ENCODE measurements at regions not wholly inside any gene's neighbourhood (a gene's known extent, or its start where the extent isn't known, plus 50 kb on each side); places are given as distances from the start of the nearest gene placed in this dataset.
"Not testable (repeated sequence)": the region's sequence is repeated elsewhere in the genome, so short reads cannot be mapped to it uniquely, and the experiment has no call there.

DNA sequence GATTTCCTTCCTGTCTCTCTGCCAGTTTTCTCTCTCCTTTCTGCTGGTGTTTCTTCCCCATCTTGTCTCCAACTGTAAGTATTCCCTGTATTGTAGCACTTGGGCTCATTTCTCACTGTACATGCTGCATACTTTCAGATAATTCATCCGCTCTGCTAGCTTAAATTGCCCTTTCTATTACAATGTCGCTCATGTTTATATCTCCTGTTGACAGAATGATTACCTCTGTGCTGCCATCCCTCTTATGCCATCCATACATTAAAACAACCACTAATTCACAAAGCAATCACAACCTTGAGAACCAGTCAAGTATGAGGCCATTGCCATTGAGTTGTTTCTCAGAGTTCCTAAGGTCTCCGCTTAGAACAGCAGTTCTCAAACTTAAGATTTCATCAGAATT, 107.5 kb upstream of the SOX2 start:
- DNase-seq, result no peak

DNA sequence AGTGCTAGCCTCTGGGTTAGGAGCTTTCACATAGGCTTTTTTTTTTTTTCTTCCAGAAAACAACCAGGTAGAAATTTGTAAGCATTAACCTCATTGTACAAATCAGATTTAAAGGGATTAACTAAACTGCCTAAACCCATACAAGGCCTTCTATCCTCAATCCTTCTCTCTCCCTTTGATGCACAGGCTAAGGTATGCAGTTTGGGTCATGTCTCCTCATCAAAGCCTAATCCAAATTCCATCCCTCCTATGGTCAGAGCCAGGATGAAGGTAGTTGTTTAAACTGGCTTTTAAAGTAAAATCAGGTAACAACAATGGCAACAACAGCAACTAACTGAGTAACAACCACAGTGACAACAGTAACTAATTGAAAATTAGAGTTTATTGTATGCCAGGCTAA, 115.6 kb upstream of the SOX2 start:
- no peak for DNase-seq

DNA sequence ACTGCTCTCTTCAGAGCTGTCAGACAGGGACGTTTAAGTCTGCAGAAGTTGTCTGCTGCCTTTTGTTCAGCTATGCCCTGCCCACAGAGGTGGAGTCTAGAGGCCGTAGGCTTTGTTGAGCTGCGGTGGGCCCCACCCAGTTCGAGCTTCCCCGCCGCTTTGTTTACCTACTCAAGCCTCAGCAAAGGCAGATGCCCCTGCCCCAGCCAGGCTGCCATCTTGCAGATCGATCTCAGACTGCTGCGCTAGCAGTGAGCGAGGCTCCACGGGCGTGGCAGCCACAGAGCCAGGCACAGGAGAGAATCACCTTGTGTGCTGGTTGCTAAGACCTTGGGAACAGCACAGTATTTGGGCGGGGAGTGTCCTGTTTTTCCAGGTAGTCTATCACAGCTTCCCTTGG, 120.8 kb upstream of the SOX2 start:
- DNase-seq, result not testable (repeated sequence)

- no peak for DNase-seq
Observed at GRCh38 chr3:181582619-181583018, 129.1 kb upstream of the SOX2 start.

GRCh38 chr3:181581656-181582055, 130.1 kb upstream of the SOX2 start:
- no peak for DNase-seq

DNA sequence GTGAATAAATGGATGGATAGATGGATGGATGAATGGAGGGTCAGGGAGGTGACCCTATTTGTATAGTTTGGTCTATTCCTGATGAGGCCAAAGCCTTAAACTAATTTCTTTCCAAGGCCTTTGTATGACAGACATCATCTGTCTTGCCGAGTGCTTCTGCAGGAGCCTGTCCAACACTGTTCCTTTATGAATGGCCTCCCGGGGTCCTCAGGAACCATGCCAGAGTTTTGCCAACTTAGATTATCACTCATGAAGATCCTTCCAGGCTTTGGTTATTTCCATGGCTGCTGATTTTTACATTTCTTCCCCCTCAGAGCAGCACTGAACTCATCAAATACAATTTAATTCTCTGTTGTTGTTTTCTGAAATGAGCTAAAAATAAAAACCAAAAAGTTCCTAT, 133.0 kb upstream of the SOX2 start:
- no peak for DNase-seq

DNA sequence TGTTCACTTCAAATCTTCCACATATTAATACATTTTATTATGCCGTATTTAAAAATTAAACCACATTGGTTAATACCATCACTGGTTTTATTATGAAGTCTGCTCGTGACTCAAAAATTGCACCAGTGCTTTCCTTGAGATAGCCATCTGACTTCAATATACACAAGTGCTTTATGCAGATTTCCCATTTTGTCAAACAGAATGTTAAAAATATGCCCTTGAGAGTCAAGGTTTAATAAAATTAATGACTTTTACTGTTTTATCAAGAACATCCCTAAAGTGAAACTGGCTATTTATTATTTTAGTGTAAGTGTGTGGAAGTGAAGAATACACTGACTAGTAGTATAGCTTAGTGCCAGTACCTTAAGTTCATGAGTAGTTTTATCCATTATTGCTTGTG, 139.3 kb upstream of the SOX2 start:
- no peak for DNase-seq

- no peak for DNase-seq
Observed at GRCh38 chr3:181570472-181570871, 141.3 kb upstream of the SOX2 start.

DNA sequence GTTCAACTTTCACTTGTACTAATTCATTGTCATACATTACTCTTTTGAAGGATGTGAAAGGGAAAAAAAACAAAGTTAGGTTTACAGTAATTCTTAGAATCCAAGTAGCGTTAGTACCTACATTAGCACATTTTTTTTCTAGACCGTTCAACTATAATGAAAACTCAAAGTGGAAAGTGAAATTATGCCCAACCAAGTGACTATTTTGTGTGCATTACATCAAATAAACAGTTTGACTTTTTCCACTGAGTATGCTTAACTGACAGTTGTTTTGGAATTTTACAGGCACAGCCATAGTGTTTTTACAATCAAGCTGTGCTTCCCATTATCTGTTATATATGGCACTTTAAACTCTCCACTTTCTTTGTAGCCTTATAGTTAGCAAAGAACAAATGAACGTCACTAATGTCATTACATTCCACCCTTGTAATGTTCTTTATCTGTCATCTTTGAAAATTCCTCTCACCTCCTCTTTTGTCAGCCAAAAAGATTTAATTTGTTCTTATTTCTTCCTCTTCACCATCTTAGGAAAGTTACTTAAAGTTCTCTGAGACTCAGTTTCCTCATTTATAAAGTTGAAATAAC, 142.3 kb upstream of the SOX2 start:
- DNase-seq, result no peak

DNA sequence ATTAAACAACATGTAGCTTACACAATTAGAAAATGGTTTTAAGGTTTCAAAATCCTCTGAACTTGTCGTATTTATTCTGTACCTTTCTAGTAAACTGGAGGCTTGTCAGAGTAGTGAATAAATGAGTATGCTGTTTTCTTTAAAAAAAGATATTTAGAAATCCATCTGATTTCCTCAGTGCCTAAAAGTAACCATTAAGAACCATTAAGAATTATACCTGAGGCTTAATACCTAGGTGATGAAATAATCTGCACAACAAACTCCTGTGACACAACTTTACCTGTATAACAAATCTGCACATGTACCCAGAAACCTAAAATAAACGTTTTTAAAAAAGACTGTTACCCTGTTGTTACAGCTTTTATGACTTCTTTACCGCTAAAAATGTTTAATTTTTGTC, 143.0 kb upstream of the SOX2 start:
- DNase-seq, result no peak

DNA sequence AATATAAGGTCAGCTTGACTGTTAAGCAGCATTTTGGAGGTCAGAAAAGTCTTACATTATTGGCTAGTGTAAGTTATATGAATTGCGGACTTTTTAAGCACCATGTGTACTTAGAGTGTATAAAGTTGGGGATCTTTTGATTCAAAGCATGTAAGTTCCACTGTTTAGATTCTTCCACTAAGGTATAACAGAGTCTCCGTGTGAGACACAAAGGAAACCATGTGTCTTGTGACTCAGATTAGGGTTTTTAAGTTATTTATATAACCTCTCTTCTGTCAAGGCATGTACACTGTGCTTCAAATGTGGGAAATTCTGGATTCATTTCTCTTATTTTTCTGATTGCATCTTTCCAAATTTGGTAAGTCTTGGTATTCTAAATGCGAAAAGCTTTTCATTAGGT, 143.5 kb upstream of the SOX2 start:
- no peak for DNase-seq

GRCh38 chr3:181567311-181568075, 144.2 kb upstream of the SOX2 start:
- DNase-seq, result no peak

DNA sequence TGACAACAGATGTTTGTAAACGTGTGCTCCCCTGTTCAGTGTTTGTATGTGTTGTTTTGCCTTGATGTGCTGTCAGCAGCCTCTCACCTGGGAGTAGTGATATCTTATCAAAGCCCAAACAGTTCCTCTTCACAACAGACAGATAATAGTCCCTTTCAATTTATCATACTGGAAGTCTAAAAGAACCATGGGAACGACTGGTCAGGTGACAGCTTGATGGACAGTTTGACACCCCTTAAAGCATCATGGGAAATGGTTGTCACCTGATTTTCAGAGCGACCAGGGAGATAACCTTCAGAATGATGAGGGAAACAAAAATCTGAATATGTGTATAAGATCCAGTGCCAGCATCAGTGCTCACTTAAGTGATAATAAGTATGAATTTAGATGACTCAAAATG, 146.3 kb upstream of the SOX2 start:
- no peak for DNase-seq

DNA sequence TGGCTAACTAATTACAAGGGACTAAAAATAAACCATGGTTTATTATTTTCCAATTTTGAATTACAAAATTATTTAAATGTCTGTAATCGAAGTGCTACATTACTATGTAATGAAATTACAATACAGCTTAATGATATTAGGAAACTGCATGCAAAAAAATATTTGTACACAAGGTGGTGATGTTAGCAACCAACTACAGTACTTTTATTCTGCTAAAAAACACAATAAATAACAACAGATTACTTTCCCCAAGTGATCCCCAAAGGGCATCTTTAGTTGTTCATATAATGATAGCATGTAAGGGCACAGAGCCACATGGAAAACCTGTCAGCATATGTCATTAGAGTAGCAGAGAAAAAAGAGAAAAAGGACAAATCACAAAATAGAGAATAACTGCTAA, 147.5 kb upstream of the SOX2 start:
- DNase-seq, result no peak

GRCh38 chr3:181561139-181562031, 150.3 kb upstream of the SOX2 start:
- DNase-seq, result no peak

GRCh38 chr3:181558870-181559269, 152.9 kb upstream of the SOX2 start:
- DNase-seq, result no peak

GRCh38 chr3:181555681-181556080, 156.0 kb upstream of the SOX2 start:
- DNase-seq, result no peak

GRCh38 chr3:181554233-181554765, 157.4 kb upstream of the SOX2 start:
- DNase-seq, result no peak

GRCh38 chr3:181549266-181549665, 162.5 kb upstream of the SOX2 start:
- no peak for DNase-seq

DNA sequence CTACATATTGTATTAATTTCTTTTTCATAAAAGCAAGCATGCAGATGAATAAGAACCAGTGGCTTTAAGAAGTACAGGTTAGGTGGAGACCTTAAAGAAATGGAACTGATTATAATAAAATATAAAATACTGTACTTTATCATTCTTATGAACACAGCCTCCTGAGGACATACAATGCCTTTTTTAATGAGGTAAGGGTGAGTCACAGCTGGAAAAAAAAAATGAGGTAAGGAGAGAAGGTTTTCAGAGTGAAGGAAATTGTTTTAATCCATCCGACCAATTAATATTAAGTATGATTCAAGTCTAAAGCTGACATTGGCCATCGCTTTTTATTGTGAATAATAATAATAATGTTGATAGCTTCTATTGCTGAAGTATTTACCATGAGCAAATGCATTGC, 170.3 kb upstream of the SOX2 start:
- DNase-seq, result no peak

GRCh38 chr3:181534781-181535221, 176.9 kb upstream of the SOX2 start:
- peak; percentile 91 for DNase-seq

DNA sequence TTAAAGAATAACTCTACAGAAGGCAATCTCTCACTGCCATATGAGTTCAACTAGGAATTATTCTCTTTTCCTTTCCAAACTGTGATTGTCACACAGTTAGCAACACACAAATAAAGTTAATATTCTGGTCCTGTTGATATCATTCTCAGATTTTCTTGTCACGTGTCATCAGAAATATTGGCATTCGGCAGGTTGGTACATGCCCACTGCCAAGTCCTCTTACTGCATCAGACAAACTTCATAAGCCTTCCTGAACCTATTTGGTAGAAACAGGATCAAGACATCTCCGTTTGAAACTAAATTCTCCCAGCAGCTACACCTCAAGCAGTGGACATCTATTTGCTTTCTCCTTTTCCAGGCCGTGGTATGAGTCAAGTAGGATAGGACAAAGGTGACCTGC, 177.9 kb upstream of the SOX2 start:
- DNase-seq, result no peak

DNA sequence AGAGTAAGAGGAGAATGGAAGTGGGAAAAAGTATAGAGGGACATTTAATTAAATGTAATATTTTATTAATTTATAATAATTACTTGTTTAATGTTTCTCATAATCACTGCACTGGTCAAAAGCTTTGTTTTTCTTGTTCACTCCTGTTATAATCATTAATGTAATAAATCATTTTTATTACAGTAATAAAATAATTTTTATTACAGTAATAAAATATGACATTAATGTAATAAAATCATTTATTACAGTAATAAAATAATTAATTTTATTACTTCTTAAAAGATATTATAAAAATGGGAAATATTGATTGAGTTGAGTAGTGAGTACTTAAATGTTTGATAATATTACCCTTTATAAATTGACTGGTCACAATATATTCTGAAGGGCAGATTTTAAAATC, 181.1 kb upstream of the SOX2 start:
- DNase-seq, result no peak

- no peak for DNase-seq
Observed at GRCh38 chr3:181521831-181522230, 189.9 kb upstream of the SOX2 start.
